ENCODE measurements at regions not wholly inside any gene's neighbourhood (a gene's known extent, or its start where the extent isn't known, plus 50 kb on each side); places are given as distances from the start of the nearest gene placed in this dataset.

DNA sequence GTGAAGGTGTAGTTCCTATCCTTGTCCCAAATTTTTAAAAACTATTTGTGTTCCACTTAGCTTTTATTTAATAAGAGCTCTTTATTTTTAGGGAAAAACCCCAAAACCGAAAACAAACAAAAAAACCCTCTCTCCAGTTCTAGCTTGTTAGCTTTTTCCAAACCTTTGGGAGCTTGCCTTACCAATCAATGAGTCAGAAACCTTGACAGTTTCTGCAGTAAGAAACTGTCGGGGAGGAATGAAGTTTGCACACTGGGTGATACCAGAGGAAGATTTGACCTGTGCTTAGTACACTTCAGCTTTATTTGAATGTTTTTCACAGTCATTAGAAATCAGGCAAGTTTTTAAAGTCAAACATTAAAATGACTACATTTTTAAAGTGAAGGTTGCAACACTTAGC lies 105.0 kb downstream of the FAT3 start:
- Mint-ChIP-seq H3K4me3 (no peak overlapping the region), H3K27me3 (no peaks in the 10 kb centered on the region), H3K36me3 (ENCODE audit: insufficient read depth) (no peaks in the 10 kb centered on the region), H3K27ac (ENCODE audit: low read depth) (no peak overlapping the region), H3K9me3 (no peaks in the 10 kb centered on the region), H3K4me1 (no peaks in the 10 kb centered on the region)
- ATAC-seq (replicated peaks; ENCODE audit: extremely low read depth, poor library complexity, severe bottlenecking), result no peak
- DNase-seq (ENCODE audit: low spot score in 2 of 2), result no peak

DNA sequence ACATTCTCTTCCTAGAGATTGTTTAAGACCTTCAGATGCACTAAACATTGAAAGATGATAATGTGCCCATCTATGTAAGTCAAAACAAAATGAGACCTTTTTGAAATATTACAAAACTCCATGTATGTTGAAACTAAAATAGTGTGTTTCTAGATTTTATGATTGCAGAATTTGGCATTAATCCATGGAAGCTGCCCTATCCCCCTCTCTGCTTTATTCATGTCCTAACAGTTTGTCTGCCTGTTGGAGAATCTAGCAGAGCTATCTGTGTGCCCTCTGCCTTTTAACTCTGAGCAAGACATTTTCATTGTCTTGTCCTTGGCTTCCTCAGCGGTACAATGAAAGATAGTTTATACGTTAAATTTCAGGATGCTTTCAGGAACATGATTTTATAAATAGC lies 105.5 kb downstream of the FAT3 start:
- Mint-ChIP-seq H3K4me1 (no peaks in the 10 kb centered on the region), H3K27ac (ENCODE audit: low read depth) (no peak overlapping the region), H3K4me3 (no peak overlapping the region), H3K27me3 (no peaks in the 10 kb centered on the region), H3K9me3 (no peaks in the 10 kb centered on the region), H3K36me3 (ENCODE audit: insufficient read depth) (no peaks in the 10 kb centered on the region)
- no peak for DNase-seq (ENCODE audit: low spot score in 2 of 2)
- ATAC-seq (replicated peaks; ENCODE audit: extremely low read depth, poor library complexity, severe bottlenecking), result no peak

DNA sequence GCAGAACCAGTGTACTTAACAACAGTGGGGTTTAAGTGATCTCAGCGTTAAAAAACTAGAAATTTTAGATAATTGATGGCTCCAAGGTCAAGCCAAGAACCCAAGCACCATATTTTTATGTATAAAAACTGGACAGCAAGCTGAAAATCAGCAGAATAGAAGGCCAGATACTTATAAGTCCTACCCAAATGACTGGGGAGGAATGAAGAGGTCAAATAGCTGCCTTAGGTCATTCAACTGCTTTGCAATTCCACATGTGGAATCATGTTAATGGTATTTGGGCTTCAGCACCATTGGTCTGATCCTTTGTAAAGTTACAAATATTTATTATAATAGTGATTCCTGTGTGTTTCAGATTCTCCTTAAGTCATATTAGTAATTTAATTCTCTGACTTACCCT lies 108.4 kb downstream of the FAT3 start:
- ATAC-seq (replicated peaks; ENCODE audit: extremely low read depth, poor library complexity, severe bottlenecking) (no peak), DNase-seq (ENCODE audit: low spot score in 2 of 2) (no peak)
- no peaks in the 10 kb centered on the region for H3K36me3 Mint-ChIP-seq (ENCODE audit: insufficient read depth)
- H3K4me3 Mint-ChIP-seq, result no peak overlapping the region
- no peaks in the 10 kb centered on the region for H3K27me3 Mint-ChIP-seq
- no peak overlapping the region for H3K27ac Mint-ChIP-seq (ENCODE audit: low read depth)
- no peaks in the 10 kb centered on the region for H3K4me1 Mint-ChIP-seq
- no peaks in the 10 kb centered on the region for H3K9me3 Mint-ChIP-seq

DNA sequence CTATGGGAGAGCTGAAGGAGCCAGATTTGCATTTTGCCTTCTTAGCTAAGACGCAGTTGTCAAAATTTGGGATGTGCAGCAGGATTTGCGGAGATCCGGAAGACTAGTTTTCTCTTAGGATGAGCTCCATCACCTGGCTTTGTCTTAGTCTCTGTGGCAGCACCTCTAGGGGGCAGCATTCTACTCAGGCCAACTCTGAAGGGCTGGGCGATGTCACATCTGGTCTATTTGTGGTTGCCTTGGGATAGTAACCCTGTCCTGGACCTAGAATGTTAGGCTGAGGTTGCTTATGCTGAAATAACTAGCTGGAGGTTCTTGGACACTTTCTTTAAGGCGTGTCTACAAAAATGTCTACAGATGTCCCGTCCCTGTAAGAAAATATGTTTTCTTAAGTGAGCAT lies 116.2 kb downstream of the FAT3 start:
- Mint-ChIP-seq H3K36me3 (ENCODE audit: insufficient read depth) (no peaks in the 10 kb centered on the region), H3K27ac (ENCODE audit: low read depth) (no peak overlapping the region), H3K4me1 (no peaks in the 10 kb centered on the region), H3K4me3 (no peak overlapping the region), H3K27me3 (no peaks in the 10 kb centered on the region), H3K9me3 (peaks cover 33% of the 10 kb centered on the region)
- DNase-seq (ENCODE audit: low spot score in 2 of 2), result no peak
- no peak for ATAC-seq (replicated peaks; ENCODE audit: extremely low read depth, poor library complexity, severe bottlenecking)

DNA sequence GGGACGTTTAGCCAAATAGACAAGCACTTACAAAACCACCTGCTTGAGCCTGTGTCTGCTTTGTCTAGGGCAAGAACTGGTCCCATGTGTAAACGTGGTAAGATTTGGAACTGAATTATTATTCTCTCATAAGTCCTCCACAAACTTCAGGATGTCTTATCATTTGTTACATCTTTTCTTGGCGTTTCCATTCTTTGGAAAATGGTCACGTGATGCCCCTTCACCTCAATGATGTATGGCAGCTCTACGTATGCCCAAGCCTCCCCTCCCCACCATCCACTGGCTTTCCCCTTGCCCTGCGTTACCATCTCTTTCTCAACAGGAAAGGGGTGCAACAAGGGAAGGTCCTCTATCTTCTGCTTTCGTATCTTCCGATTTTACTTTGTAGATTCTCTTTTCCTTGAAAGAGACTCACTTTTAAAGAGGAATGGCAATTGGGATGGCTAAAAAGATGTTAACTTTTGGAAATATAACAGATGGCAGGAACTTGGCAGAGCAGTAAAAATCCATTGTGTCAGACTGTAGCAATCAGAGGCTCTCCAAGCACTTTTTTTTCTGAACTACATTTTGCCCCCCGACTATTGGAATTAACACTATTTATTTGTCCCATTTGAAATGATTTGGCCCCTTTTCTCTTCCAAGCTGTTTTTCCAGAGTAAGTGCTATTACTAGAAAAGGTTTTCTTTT lies 117.6 kb downstream of the FAT3 start:
- Mint-ChIP-seq H3K27ac (ENCODE audit: low read depth) (no peak overlapping the region), H3K4me3 (no peak overlapping the region), H3K36me3 (ENCODE audit: insufficient read depth) (no peaks in the 10 kb centered on the region), H3K4me1 (no peaks in the 10 kb centered on the region), H3K9me3 (peaks cover 33% of the 10 kb centered on the region), H3K27me3 (no peaks in the 10 kb centered on the region)
- no peak for ATAC-seq (replicated peaks; ENCODE audit: extremely low read depth, poor library complexity, severe bottlenecking)
- no peak for DNase-seq (ENCODE audit: low spot score in 2 of 2)

DNA sequence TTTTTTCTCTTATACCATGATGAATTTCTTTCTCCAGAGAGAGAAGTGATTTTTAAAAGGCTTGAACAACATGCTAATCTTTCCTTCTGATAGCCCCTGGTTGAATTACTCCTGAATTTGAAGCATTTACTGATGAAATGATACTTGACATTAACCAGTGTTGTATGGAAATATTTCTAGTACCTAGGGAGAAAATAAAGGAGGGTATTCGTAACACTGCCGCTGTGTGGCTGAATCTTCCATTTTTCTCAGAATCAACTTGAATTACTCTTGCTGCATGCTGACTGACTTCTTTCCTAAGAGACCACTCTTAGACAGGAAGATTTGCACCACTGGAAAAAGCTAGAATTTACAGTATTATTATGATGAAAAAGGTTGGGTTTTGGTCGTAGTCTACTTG lies 118.3 kb downstream of the FAT3 start:
- Mint-ChIP-seq H3K4me3 (no peak overlapping the region), H3K9me3 (peaks cover 33% of the 10 kb centered on the region), H3K4me1 (no peaks in the 10 kb centered on the region), H3K27me3 (no peaks in the 10 kb centered on the region), H3K36me3 (ENCODE audit: insufficient read depth) (no peaks in the 10 kb centered on the region), H3K27ac (ENCODE audit: low read depth) (no peak overlapping the region)
- DNase-seq (ENCODE audit: low spot score in 2 of 2), result no peak
- no peak for ATAC-seq (replicated peaks; ENCODE audit: extremely low read depth, poor library complexity, severe bottlenecking)

DNA sequence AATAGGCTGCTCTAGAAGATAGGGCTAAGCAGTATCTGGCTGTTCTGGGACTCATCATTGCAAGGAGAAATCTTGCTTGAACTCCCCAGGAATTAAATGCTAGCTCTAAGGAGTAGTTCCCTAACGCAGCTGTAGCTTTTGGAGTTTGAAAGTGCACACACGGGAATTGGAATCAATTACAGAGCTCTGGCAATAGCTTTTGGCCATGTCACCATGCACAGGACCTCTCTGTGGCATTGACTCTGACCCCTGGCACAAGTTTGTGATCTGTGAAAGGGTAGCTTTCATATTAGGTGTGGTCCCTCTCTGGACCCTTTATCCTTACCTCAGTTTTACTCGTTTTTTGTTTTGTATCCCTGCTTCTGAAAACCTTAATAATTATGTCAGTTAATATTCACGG lies 121.6 kb downstream of the FAT3 start:
- DNase-seq (ENCODE audit: low spot score in 2 of 2) (no peak), ATAC-seq (replicated peaks; ENCODE audit: extremely low read depth, poor library complexity, severe bottlenecking) (no peak)
- Mint-ChIP-seq H3K4me1 (no peaks in the 10 kb centered on the region), H3K4me3 (no peak overlapping the region), H3K36me3 (ENCODE audit: insufficient read depth) (no peaks in the 10 kb centered on the region), H3K9me3 (peaks cover 21% of the 10 kb centered on the region), H3K27me3 (no peaks in the 10 kb centered on the region), H3K27ac (ENCODE audit: low read depth) (no peak overlapping the region)

DNA sequence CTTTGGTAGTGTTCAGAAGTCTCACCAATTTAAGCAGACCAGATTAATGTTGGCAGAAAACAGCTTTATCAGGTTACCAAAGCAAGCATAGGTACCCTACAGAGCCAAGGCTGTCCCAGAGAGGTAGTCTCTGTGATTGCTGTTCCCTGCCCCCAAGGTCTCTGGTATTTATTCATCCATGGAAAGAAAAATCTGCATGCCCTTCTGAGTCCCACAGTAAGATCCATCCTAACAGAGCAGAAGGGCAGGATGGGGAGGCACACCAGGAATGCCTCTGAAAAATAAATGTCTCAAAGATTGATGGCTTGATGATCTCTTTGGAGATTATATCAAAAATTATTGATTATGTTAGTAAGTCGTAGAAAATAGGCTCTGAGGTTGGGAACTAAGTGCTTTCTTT lies 122.8 kb downstream of the FAT3 start:
- Mint-ChIP-seq H3K27ac (ENCODE audit: low read depth) (no peak overlapping the region), H3K36me3 (ENCODE audit: insufficient read depth) (no peaks in the 10 kb centered on the region), H3K4me1 (no peaks in the 10 kb centered on the region), H3K27me3 (no peaks in the 10 kb centered on the region), H3K4me3 (no peak overlapping the region), H3K9me3 (peaks cover 13% of the 10 kb centered on the region)
- DNase-seq (ENCODE audit: low spot score in 2 of 2), result no peak
- ATAC-seq (replicated peaks; ENCODE audit: extremely low read depth, poor library complexity, severe bottlenecking), result no peak

DNA sequence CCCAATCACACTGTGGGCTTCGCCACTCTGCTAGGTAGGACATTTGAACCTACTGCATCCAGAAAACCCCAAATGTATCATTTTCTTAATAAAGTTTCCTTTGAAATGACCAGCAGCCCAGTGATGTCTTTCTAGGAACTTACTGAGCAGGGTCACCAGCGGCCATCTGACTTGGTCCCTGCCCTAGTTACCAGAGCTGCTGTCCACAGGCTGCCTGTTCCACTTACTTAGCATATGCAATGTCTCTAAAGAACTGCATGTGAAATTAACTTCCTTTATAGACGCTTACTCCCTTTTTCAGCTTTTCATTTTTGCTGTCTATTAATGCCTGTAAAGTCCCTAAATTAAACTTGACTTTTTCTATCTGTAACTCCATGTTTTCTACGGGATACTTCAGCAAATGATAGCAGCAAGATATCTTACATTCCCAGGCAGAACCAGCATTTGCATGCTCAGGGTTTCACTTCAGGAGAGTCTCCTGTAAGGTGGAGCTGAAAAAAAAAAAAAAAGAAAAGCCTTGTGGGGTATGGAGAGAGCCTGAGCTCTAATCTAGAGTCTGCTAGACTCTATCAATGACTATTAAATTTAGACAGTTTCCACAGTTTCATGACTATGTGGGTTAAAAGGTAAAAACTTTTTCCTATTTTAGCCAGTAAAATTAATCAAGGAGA lies 125.0 kb downstream of the FAT3 start:
- DNase-seq (ENCODE audit: low spot score in 2 of 2) (no peak), ATAC-seq (replicated peaks; ENCODE audit: extremely low read depth, poor library complexity, severe bottlenecking) (no peak)
- Mint-ChIP-seq H3K27me3 (no peaks in the 10 kb centered on the region), H3K9me3 (peaks cover 15% of the 10 kb centered on the region), H3K4me3 (no peak overlapping the region), H3K4me1 (no peaks in the 10 kb centered on the region), H3K36me3 (ENCODE audit: insufficient read depth) (no peaks in the 10 kb centered on the region), H3K27ac (ENCODE audit: low read depth) (no peak overlapping the region)

DNA sequence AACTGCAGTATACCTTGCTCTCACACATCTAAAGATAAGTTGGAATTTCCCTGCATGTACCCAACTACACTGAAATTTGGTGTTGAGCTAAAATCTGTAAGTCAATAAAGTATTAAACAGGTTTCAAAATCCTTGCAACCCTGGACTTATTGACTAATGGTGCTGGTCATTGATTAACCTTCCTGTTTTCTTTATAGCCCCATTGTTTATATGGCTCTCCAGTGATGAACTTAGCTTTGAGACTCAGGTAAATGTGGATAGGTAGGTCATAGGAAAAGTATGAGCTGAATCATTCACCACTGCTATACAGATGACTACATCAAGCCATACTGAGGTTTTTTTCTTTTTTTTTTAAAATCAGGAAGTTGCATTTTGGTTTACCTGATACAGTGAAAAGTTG lies 132.7 kb downstream of the FAT3 start:
- ATAC-seq (replicated peaks; ENCODE audit: extremely low read depth, poor library complexity, severe bottlenecking), result no peak
- Mint-ChIP-seq H3K4me3 (no peak overlapping the region), H3K27ac (ENCODE audit: low read depth) (no peak overlapping the region), H3K9me3 (peaks cover 10% of the 10 kb centered on the region), H3K27me3 (no peaks in the 10 kb centered on the region), H3K4me1 (no peaks in the 10 kb centered on the region), H3K36me3 (ENCODE audit: insufficient read depth) (no peaks in the 10 kb centered on the region)
- DNase-seq (ENCODE audit: low spot score in 2 of 2), result no peak

DNA sequence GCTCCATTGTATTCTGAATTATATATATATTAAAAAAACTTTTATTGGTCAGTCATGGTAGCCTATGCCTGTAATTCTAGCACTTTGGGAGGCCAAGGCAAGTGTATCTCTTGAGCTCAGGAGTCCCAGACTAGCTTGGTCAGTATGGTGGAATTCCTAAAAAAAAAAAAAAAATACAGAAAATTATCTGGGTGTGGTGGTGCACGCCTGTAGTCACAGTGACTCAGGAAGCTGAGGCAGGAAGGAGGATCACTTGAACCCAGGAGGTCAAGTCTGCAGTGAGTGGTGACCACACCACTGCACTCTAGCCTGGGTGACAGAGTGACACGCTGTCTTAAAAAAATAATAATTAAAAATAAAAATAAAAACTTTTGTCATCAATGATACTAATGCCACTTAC lies 133.2 kb downstream of the FAT3 start:
- no peak for DNase-seq (ENCODE audit: low spot score in 2 of 2)
- Mint-ChIP-seq H3K36me3 (ENCODE audit: insufficient read depth) (no peaks in the 10 kb centered on the region), H3K9me3 (peaks cover 6% of the 10 kb centered on the region), H3K4me3 (no peak overlapping the region), H3K4me1 (no peaks in the 10 kb centered on the region), H3K27me3 (no peaks in the 10 kb centered on the region), H3K27ac (ENCODE audit: low read depth) (no peak overlapping the region)
- no peak for ATAC-seq (replicated peaks; ENCODE audit: extremely low read depth, poor library complexity, severe bottlenecking)

DNA sequence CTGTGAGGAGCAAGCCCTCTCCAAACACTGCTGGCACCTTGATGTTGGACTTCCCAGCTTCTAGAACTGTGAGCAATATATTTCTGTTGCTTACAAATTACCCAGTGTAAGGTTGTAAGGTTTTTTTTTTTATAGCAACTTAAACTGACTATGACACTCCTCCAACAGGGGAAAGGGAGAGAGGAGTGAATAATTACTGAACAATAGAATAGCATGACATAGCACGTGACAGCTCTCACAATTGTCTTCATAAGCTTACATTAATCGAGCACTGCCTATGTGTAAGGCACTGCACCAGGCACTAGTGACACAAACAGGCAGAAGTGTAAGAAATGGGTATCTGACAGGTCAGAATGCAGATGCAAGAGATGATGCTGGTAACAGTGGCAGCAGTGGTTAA lies 136.9 kb downstream of the FAT3 start:
- Mint-ChIP-seq H3K9me3 (peaks cover 3% of the 10 kb centered on the region), H3K27me3 (no peaks in the 10 kb centered on the region), H3K4me3 (no peak overlapping the region), H3K27ac (ENCODE audit: low read depth) (no peak overlapping the region), H3K4me1 (no peaks in the 10 kb centered on the region), H3K36me3 (ENCODE audit: insufficient read depth) (no peaks in the 10 kb centered on the region)
- ATAC-seq (replicated peaks; ENCODE audit: extremely low read depth, poor library complexity, severe bottlenecking), result no peak
- DNase-seq (ENCODE audit: low spot score in 2 of 2), result no peak

DNA sequence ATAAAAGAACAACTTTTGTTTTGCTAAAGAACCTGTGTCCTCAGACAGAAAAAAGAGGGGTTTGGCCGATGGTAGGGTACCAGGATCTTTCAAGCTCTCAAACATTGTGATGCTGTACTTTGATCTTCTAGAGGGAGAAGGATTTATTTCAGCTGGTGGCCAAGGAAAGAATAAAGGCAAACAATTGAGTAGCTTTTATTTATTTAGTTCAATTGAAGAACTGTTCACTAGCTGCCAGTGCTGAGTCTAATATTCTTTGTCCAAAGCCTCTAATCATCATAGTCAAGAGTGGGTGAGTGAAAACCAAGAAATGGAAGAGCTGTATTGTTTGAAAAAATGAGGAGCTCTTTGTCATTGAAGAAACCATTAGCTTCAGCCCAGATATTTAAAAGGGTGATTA lies 138.4 kb downstream of the FAT3 start:
- H3K27me3 Mint-ChIP-seq, result no peaks in the 10 kb centered on the region
- DNase-seq (ENCODE audit: low spot score in 2 of 2) (no peak), ATAC-seq (replicated peaks; ENCODE audit: extremely low read depth, poor library complexity, severe bottlenecking) (no peak)
- peaks cover 3% of the 10 kb centered on the region for H3K9me3 Mint-ChIP-seq
- H3K36me3 Mint-ChIP-seq (ENCODE audit: insufficient read depth), result no peaks in the 10 kb centered on the region
- no peaks in the 10 kb centered on the region for H3K4me1 Mint-ChIP-seq
- H3K4me3 Mint-ChIP-seq, result no peak overlapping the region
- no peak overlapping the region for H3K27ac Mint-ChIP-seq (ENCODE audit: low read depth)

Measured in central memory CD8-positive, alpha-beta T cell (primary cell).